Sigmoid colon (tissue), 6 donors: ENCODE measurements at regions not wholly inside any gene's neighbourhood (a gene's known extent, or its start where the extent isn't known, plus 50 kb on each side); places are given as distances from the start of the nearest gene placed in this dataset.

Experiments used
- DNase-seq: peaks from one replicate; pipeline ENCODE4 v3.0.0-alpha.2; 2019
- H3K27ac ChIP-seq, 4 donors: fragments of 200-600 bp; sonication (generic); one replicate each; pipeline ENCODE4 v1.5.1; 2016 to 2019; ENCODE audit warnings: mild to moderate bottlenecking in 1 of 4
- H3K27me3 ChIP-seq, 3 donors: fragments of 200-600 bp; sonication (generic); one replicate each; pipeline ENCODE4 v1.5.1; 2019; ENCODE audit warnings: mild to moderate bottlenecking in 1 of 3
- H3K36me3 ChIP-seq, 4 donors: fragments of 200-600 bp; sonication (generic); one replicate each; pipeline ENCODE4 v1.5.1; 2016 to 2019
- H3K4me1 ChIP-seq, 4 donors: fragments of 200-600 bp; sonication (generic); one replicate each; pipeline ENCODE4 v1.5.1; 2017 to 2019
- H3K4me3 ChIP-seq, 4 donors: fragments of 200-600 bp; sonication (generic); one replicate each; pipeline ENCODE4 v1.5.1; 2017 to 2019; ENCODE audit warnings: mild to moderate bottlenecking in 2 of 4, moderate library complexity in 1 of 4
- H3K9me3 ChIP-seq, 4 donors: fragments of 200-600 bp in 3 of 4; sonication (generic) in 3 of 4; one replicate each; pipeline versions ENCODE4 v1.5.1 to v1.6.1; 2013 to 2019
- EP300 ChIP-seq, 4 donors: sonication (generic); formaldehyde crosslinking; IDR thresholded peaks; one replicate each; pipeline ENCODE4 v1.6.1; 2017; ENCODE audit warnings: antibody characterized with exemption in 4 of 4
- POLR2A ChIP-seq, 2 donors: fragments of 450-650 bp; IDR thresholded peaks; one replicate each; pipeline ENCODE4 v1.6.1; 2016; ENCODE audit warnings: antibody characterized with exemption in 2 of 2, mild to moderate bottlenecking in 2 of 2, moderate library complexity in 2 of 2
- POLR2AphosphoS5 ChIP-seq, 4 donors: sonication (generic); formaldehyde crosslinking; IDR thresholded peaks; one replicate each; pipeline ENCODE4 v1.6.1; 2017; ENCODE audit warnings: antibody characterized with exemption in 4 of 4
- WGBS, 2 donors: extraction: QIAGEN DNeasy Blood & Tissue Kit; methylation state at CpG; one replicate each; pipeline ENCODE4 v1.1.7; 2013; 5-methylcytosine and 5-hydroxymethylcytosine counted together
- intact Hi-C: fragments of 100-400 bp; cut with DNase I; formaldehyde crosslinking; loops from one replicate; pipeline ENCODE4 v1.15.1; 2023
- TF ChIP-seq, protein P1 (sequence below), 4 experiments: fragments of 450-650 bp in 3 of 4; fragments of 200-600 bp in 1 of 4; IDR thresholded peaks; one replicate each; pipeline ENCODE4 v1.5.1; 2016 to 2019; ENCODE audit warnings: antibody characterized with exemption in 4 of 4, mild to moderate bottlenecking in 3 of 4, moderate library complexity in 2 of 4
- donor health status: healthy with polysubstance abuse.
- donor health status: healthy.

DNA sequence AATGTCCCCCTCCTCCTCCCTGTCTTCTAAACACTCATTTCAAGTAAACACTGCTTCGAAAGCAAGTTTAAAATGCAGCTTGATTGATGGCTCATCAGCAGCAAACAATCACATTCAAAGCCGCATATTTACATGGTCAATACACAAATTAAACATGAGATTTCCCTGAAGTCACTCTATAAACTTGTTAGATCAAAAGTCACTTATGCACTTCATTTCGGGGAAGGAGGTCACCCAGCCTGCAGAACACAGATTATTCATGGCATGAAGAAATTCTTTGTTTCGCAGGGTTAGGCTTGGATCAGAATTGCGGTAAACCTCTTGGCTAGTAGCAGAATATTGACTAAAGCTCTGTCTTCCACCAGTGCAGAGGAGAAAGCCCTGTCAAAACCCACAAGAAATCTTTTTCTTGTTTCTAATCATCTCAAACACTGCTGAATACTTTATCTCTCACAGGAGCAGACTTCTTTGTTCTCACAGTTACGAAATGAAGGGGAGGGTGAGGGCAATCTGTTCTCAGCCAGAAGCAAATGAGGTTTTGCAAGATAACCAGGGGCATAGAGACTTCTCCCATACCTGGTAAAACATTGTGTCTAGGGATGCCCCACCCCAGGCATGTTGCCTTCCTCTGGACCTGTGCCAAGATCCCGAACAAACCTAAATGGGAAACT is 133.3 kb upstream of the CHL1 start:
- DNase-seq = no peak
- intact Hi-C loops = no loop called here
- no peak overlapping the region for H3K4me3 ChIP-seq
- H3K36me3 ChIP-seq = no peaks in the 10 kb centered on the region
- H3K27ac ChIP-seq = peak overlapping the region in 1 of 4 donors; percentile 16
- no peaks in the 10 kb centered on the region for H3K9me3 ChIP-seq
- no peaks in the 10 kb centered on the region for H3K4me1 ChIP-seq
- WGBS, 2 donors = 13 to 54% methylated on average over 7 of the region's 7 CpGs
- TF ChIP-seq EP300 (IDR thresholded peaks at IDR 0.05) (no peak), POLR2A (IDR thresholded peaks at IDR 0.05) (no peak), POLR2AphosphoS5 (IDR thresholded peaks at IDR 0.05) (no peak)
- TF ChIP-seq, protein P1, sequence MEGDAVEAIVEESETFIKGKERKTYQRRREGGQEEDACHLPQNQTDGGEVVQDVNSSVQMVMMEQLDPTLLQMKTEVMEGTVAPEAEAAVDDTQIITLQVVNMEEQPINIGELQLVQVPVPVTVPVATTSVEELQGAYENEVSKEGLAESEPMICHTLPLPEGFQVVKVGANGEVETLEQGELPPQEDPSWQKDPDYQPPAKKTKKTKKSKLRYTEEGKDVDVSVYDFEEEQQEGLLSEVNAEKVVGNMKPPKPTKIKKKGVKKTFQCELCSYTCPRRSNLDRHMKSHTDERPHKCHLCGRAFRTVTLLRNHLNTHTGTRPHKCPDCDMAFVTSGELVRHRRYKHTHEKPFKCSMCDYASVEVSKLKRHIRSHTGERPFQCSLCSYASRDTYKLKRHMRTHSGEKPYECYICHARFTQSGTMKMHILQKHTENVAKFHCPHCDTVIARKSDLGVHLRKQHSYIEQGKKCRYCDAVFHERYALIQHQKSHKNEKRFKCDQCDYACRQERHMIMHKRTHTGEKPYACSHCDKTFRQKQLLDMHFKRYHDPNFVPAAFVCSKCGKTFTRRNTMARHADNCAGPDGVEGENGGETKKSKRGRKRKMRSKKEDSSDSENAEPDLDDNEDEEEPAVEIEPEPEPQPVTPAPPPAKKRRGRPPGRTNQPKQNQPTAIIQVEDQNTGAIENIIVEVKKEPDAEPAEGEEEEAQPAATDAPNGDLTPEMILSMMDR (IDR thresholded peaks at IDR 0.05) = no peak
- no peaks in the 10 kb centered on the region for H3K27me3 ChIP-seq

DNA sequence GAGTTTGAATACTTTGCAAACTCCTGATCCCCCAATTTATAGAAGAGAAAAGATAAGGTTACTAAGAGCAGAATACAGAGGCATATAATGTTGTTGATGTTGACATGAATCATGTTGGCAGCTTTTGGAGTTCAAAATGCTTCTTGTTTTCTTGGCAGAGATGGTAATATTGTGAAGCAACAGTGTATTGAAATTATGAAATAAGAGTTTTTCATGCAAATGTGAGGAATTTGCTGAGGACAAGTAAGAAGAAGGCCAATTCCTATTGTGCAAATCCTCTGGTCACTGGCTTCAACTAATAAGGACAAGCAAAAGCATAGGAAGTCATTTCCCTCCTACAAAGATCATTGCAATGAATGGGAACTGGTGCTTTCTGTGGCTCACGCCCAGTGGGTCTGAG is 126.9 kb upstream of the CHL1 start:
- WGBS, 2 donors = 57 to 74% methylated on average over 1 of the region's 1 CpG
- H3K9me3 ChIP-seq = no peaks in the 10 kb centered on the region
- no peaks in the 10 kb centered on the region for H3K36me3 ChIP-seq
- intact Hi-C loops = no loop called here
- H3K4me3 ChIP-seq = no peak overlapping the region
- H3K27ac ChIP-seq = peak overlapping the region in 2 of 4 donors; percentile 20 to 36
- H3K27me3 ChIP-seq = no peaks in the 10 kb centered on the region
- peaks cover 0 to 22% (median 20%) of the 10 kb centered on the region in 4 donors for H3K4me1 ChIP-seq
- no peak for DNase-seq
- TF ChIP-seq POLR2AphosphoS5 (IDR thresholded peaks at IDR 0.05) (peak; percentile 15 to 64 (median 48)), EP300 (IDR thresholded peaks at IDR 0.05) (no peak)
- TF ChIP-seq, protein P1 (IDR thresholded peaks at IDR 0.05) = no peak

DNA sequence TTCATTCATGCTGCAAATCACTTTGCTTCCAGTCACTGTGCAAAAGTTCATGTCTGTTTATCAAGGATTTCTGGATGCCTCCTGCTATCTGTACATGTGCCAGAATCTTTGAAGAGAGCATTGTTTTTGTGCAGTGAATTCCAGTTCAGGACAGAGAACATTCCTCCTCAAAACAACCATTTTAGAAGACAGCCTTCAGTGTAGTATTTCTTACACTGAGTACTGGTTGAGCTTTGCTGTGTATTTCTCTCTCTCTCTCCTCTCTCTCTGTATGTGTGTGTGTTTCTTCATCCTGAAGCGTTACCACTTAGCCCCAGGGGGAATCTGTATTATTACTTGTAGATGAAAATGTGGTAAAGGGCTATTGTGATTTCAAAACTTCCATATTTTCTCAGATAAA is 123.8 kb upstream of the CHL1 start:
- Histone ChIP-seq H3K27ac (peak overlapping the region; percentile 41 to 73 (median 51)), H3K4me1 (peaks cover 0 to 22% (median 20%) of the 10 kb centered on the region in 4 donors), H3K27me3 (no peaks in the 10 kb centered on the region), H3K36me3 (no peaks in the 10 kb centered on the region), H3K9me3 (no peaks in the 10 kb centered on the region), H3K4me3 (no peak overlapping the region)
- intact Hi-C loops = no loop called here
- DNase-seq = no peak
- 58 to 63% methylated on average over 1 of the region's 1 CpG for WGBS, 2 donors
- peak in 3 of 4 donors; percentile 6 to 64 (median 34) for TF ChIP-seq POLR2AphosphoS5 (IDR thresholded peaks at IDR 0.05)
- TF ChIP-seq EP300 (IDR thresholded peaks at IDR 0.05) = no peak

DNA sequence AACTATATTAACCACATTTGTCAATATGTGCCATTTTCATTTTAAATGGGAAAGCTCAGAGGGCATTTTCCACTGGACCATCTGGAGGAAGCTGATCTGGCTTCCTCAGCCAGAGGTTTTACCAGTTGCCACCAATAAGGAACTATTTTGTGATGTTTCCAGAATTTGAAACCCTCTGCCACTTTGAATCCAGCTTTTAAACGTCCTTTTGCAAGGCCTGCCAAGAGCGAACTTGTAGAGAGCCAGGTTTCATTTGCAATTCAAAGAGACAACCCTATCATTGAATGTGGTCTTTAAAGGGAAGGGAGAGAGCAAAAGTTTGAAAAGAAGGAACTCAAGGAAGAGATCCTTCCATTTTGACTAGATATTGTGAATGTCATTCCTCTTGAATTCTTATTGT is 123.3 kb upstream of the CHL1 start:
- TF ChIP-seq POLR2A (IDR thresholded peaks at IDR 0.05) = no peak
- H3K9me3 ChIP-seq = no peaks in the 10 kb centered on the region
- no peak for DNase-seq
- intact Hi-C loops = no loop called here
- H3K4me3 ChIP-seq = no peak overlapping the region
- peak overlapping the region; percentile 41 to 73 (median 51) for H3K27ac ChIP-seq
- WGBS, 2 donors = 38 to 53% methylated on average over 2 of the region's 2 CpGs
- H3K36me3 ChIP-seq = no peaks in the 10 kb centered on the region
- no peaks in the 10 kb centered on the region for H3K27me3 ChIP-seq
- H3K4me1 ChIP-seq = peaks cover 0 to 22% (median 20%) of the 10 kb centered on the region in 4 donors

DNA sequence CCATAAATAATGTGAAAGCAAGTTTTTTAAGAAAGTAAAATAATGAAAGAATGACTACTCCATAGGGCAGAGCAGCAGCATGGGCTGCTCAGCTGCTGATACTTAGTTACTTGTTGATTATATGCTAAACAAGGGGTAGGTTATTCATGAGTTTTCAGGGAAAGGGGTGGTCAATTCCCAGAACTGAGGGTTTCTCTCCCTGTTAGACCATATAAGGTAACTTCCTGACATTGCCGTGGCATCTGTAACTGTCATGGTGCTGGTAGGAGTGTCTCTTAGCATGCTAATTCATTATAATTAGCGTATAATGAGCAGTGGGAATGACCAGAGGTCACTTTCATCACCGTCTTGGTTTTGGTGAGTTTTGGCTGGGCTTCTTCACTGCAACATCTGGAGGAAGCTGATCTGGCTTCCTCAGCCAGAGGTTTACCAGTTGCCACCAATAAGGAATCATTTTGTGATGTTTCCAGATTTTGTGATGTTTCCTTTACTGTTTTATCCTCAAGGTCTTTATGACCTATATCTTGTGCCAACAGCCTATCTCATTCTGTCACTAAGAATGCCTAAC is 121.8 kb upstream of the CHL1 start:
- Histone ChIP-seq H3K27me3 (no peaks in the 10 kb centered on the region), H3K4me1 (peaks cover 0 to 22% (median 20%) of the 10 kb centered on the region in 4 donors), H3K9me3 (no peaks in the 10 kb centered on the region), H3K27ac (peak overlapping the region in 3 of 4 donors; percentile 44 to 73 (median 57)), H3K36me3 (no peaks in the 10 kb centered on the region), H3K4me3 (no peak overlapping the region)
- TF ChIP-seq EP300 (IDR thresholded peaks at IDR 0.05) (no peak), POLR2A (IDR thresholded peaks at IDR 0.05) (no peak), POLR2AphosphoS5 (IDR thresholded peaks at IDR 0.05) (no peak)
- TF ChIP-seq, protein P1 (IDR thresholded peaks at IDR 0.05) = no peak
- 66 to 81% methylated on average over 3 of the region's 3 CpGs for WGBS, 2 donors
- DNase-seq = no peak
- intact Hi-C loops = no loop called here
